GM18870 (cell line): ENCODE measurements at regions not wholly inside any gene's neighbourhood (a gene's known extent, or its start where the extent isn't known, plus 50 kb on each side); places are given as distances from the start of the nearest gene placed in this dataset.
"Not testable (repeated sequence)": the region's sequence is repeated elsewhere in the genome, so short reads cannot be mapped to it uniquely, and the experiment has no call there.

Experiments
- ATAC-seq: cut with Tn5 transposase; IDR thresholded peaks from one replicate; pipeline ENCODE4 v1.9.1; 2021; ENCODE audit warnings: moderate library complexity; ENCODE audit not compliant: unreplicated experiment

DNA sequence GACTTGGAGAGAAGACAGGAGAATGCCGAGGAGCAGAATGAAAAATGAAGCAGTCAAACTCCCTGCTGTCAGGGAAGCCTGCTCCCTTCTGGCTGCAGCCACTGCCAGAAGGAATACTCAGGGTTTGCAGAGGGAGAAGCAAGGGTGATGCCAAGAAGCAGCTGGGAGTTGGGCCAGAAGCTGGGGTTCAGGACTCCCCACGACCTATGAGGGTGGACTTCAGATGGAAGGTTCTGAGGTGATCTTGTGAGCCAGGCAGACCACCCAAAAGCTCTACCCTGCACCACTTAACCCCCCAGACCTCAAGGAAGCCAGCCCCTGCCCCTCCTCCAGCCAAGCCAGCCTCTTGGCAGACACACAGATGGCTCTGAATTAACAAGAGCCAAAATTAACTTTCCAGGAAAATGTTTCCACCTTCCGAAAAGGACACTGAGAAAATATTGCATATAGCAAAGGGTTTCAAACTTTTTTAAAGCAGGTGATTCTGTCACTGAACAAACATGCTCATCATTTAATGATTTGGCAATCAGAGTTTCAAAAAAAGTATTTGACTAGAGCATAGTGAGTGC is 126.0 kb upstream of the ERCC4 start:
- no peak for ATAC-seq

GRCh38 chr16:13795131-13795530 is 124.8 kb upstream of the ERCC4 start:
- no peak for ATAC-seq

- ATAC-seq = no peak
These were observed 122.2 kb upstream of the ERCC4 start for GRCh38 chr16:13797718-13798117.

DNA sequence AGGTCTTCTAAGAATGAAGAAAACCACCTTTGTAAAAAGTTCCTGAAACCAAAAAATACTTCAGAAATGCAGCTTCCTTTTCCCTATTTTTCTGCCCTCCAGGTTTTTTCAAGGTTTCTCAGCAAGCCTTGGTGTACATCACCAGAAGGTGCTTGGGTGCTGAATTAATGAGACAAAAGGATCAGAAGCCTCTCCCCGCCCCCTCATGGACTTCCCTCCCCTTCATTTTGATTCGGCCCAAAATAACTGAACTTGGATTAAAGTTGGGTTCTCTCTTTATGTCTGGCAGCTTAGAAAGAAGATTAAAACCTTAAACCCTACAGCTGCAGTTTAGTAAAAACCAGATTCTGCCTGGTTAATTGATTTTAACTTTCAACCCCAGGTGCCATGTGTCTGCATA is 121.7 kb upstream of the ERCC4 start:
- ATAC-seq = no peak

DNA sequence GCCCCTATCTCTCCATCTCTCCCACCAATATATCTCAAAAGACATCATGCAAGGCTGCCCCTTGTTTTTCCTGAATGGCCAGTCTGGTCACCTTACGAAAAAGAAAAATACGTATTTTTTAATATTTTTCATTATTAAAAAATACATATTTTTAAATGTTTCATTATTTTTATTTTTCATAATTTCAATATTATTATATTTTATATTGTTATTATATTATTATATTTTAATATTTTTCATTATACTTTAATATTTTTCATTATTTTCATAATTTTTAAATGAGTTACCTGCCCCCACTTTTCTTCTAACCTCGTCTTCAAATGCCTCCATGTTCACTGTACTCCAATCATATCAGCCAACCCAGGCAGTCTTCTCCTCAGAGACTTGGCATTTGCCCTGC is 116.0 kb upstream of the ERCC4 start:
- no peak for ATAC-seq

DNA sequence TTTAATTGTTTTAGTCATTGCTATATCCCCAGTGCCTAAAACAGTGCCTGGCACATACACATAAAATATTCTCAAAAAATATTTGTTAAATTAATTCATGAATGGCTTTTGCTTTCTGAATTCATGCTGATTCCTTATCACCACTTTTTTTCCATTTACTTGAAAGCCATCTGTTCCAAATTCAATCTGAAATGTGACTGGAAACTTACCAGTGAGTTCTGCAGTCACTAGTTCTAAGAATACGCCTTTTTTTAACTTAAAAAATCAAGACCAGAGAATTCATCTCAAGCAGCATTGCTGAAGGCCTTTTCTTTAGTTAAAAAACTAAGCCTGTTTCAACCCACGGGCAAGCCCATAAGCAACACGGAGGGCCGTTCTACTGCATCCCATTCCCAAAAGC is 114.0 kb upstream of the ERCC4 start:
- no peak for ATAC-seq

DNA sequence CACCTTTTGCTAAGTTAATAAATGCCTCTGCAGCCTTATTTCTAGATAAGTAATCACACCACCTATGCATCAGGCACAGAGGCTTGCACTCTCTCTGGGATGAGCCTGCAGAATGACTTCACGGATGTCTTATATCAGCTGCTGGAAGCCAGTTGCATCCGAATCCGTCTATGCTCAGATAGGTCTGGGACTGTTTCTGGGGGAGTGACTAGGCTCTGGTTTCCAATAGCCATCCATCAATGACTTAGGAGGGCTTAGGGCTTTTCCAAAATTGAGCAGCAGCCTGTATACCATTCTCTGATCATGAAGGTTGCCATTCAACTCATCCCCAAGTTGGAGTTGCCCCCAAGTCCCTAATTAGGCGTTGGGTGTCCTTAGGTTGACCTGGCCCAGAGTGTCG is 113.3 kb upstream of the ERCC4 start:
- no peak for ATAC-seq

DNA sequence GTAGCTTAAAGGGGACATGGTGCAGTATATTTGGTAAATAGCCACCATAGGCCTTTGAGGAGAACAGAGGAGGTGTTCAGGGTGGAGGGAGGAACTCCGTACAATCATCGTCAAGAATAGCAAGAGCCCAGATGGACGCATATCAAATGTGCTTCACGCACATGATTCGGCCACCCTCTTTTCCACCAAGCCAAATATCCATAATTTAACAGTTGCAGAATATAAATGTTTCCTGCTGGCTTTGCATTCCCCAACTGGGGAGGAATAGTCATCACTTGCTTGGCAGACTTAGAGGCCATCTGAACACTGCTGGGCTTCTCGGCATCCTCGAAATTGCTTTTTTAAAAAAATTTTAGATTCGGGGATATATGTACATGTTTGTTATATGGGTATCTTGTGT is 111.9 kb upstream of the ERCC4 start:
- ATAC-seq = no peak

GRCh38 chr16:13809765-13810164 is 110.2 kb upstream of the ERCC4 start:
- no peak for ATAC-seq

DNA sequence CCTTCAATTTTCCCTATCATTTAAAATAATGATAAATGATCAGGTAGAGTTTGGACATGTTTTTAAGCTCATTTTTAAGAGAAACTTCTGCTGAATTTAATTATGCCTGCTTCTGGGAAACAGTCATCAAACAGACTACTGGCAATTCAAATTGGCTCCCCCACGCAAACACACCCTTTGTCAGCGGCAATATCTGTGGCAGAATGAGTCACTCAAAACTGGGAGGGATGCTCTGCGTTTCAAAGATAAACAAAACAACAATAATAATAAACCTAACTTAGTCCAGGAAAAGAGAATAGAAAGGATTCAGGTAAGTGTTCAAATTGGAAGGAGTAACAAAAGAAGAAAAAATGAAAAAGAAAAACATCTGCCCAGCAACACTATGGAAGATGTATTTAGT is 108.1 kb upstream of the ERCC4 start:
- ATAC-seq = no peak

GRCh38 chr16:13816701-13817100 is 103.3 kb upstream of the ERCC4 start:
- ATAC-seq = no peak

DNA sequence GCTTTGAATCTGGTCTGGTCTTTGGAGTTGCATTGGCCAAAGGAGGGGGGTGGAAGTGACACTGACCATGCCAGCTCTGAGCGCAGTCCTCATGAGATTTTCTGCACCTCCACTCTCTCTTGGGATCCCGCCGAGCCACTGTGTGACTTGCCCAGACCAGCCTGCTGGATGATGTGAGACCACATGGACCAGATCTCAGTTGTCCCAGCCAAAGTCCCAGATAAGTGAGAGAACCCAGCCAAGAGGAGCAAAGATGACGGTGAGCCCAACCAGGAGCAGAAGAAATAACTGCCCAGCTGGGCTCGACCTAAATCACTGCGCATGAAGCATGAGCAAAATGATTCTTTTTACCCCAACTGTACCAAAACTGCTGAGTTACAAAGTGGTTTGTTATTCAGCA is 96.5 kb upstream of the ERCC4 start:
- no peak for ATAC-seq

GRCh38 chr16:13829697-13830299 is 90.2 kb upstream of the ERCC4 start:
- ATAC-seq = no peak

- no peak for ATAC-seq
These were observed 86.4 kb upstream of the ERCC4 start for GRCh38 chr16:13833515-13833914.

GRCh38 chr16:13835387-13835786 is 84.6 kb upstream of the ERCC4 start:
- no peak for ATAC-seq

- ATAC-seq = no peak
These were observed 83.8 kb upstream of the ERCC4 start for GRCh38 chr16:13835935-13836730.

- no peak for ATAC-seq
These were observed 81.4 kb upstream of the ERCC4 start for GRCh38 chr16:13838401-13839190.

- no peak for ATAC-seq
These were observed 80.4 kb upstream of the ERCC4 start for GRCh38 chr16:13839577-13839976.

DNA sequence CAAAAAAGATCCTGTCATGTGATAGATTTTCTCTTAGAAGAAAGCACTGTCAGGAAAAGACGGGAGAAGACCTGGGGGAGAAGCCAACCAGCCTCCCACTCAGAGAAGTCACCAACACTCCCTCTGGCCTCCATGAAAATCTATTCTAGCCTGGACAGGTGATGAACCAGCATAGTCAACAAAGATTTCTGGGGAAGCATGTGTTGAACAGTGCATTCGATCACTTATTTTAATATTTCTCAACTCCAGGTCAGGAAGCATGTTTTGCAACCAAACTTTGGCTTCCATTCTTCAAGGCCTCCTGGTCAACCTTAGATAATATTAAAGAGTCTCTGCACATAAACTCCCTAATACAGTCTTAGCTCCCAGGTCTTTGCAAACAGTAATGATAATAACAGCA is 74.7 kb upstream of the ERCC4 start:
- ATAC-seq = no peak

- no peak for ATAC-seq
These were observed 71.2 kb upstream of the ERCC4 start for GRCh38 chr16:13848795-13849194.

- ATAC-seq = not testable (repeated sequence)
These were observed 69.8 kb upstream of the ERCC4 start for GRCh38 chr16:13850173-13850572.

GRCh38 chr16:13852827-13853226 is 67.1 kb upstream of the ERCC4 start:
- no peak for ATAC-seq
